HG02938 (cell line): ENCODE measurements at regions not wholly inside any gene's neighbourhood (a gene's known extent, or its start where the extent isn't known, plus 50 kb on each side); places are given as distances from the start of the nearest gene placed in this dataset.

Experiments used
- ATAC-seq: cut with Tn5 transposase; IDR thresholded peaks from one replicate; pipeline ENCODE4 v1.9.1; 2021; ENCODE audit warnings: mild to moderate bottlenecking, moderate library complexity; ENCODE audit not compliant: unreplicated experiment

DNA sequence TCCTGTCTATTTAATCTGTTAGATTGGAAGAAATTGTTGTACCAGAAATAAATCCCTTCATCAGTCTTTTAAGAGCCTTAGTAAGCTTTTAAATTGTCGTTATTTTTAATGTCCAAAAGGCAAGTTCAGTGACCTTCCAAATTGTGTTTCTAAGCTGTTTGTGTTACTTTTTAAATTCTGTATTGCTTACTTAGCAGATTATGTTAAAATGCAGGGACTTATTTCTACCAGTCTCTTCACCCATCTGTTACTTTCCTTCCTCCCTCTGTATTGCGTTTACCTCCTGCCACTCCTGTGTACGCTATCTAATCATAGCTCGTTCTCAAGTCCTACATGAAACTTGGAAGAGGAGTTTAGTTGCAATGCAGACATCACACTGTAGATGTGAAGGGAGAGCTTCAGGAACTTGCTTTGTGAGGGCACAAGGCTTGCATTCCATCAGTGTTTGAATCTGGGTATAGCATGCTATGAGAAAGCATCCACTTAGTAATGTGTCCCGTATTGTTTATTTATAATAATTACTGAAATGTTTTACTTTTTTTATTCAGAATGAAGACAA, 406.5 kb upstream of the RGS6 start:
- ATAC-seq, result no peak

DNA sequence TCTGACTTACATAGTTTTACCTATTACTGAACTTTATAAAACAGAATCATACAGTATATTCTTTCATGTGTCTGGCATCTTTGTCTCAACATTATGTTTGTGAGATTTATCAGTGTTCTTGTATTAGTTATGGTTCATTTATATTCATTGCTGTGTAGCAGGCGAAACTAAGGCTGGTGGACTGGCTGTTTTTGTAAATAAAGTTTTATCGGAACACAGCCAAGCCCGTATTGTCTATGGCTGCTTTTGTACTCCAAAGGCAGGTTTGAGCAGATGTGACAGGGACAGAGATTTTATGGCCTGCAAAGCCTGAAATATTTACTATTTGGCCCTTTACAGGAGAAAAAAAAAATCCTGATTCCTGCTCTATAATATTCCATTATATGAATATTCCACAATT, 405.8 kb upstream of the RGS6 start:
- ATAC-seq, result no peak

DNA sequence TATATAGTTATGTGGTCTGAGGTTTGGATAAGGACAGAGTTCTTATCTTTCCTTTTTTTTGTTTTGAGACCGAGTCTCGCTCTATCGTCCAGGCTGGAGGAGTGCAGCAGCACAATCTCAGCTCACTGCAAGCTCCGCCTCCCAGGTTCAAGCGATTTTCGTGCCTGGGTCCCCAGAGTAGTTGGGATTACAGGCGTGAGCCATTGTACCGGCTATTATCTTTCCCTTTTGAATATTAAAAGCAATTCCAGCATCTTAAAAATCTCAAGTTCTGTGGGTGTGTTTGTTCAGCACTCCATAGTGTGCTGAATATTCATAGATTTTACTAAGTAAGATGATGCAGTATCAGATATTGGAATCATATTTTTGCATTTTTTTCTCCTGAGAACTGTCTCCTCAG, 404.4 kb upstream of the RGS6 start:
- ATAC-seq, result no peak

DNA sequence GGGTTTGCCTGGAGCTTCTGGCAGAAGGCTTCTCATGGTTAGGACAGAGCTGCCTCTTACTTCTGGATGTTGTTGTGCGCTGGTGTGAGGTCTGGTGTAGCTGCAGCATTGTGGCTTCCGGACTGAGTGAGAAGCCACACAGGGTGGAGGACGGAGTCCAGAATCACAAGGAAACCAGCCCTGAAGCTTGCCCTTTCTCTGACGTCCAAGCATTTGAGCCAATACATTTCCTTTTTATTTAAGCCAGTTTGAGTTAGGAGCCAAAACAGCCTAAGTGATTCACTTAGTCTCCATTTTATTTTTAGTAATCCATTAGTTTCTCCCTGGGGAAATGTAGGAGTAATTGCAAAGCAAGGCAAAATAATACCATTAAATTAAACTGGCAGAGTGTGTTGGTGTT, 402.4 kb upstream of the RGS6 start:
- ATAC-seq, result no peak

DNA sequence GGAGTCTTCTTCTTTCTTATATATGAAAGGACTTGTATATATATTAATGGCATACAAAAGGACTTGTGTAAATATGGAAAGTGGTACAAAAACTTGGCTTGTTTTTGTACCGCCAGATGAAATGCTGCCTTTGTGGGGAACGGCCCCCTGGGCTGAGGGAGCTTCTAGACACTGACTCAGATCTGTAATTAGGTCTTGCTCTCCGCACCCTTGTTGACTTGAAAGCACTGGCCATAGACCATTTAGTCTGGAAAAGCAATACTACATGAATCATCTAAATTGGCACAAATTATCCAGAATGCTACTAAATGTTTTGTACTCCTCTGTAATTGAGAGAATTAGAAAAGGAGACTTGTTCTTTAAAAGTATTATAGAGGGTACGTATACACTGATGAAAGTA, 399.9 kb upstream of the RGS6 start:
- no peak for ATAC-seq

DNA sequence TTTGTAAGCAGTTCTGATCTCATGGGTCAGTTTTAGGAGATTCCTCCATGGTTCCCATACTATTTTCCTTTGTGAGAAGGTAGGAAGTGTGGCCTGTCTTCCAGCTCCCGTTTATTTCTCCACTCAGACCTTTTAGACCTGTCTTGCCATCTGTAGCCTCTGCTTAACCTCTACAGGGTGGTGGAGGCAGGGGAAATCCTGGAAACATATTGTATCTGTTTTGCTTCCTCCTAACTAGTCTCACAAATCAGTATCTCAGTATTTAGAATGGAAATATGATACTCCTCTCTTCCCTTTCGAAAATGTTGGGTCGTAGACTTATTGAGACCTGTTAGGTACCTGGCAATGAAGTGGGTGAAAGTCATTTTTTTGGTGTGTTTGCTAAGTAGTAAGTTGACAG, 399.4 kb upstream of the RGS6 start:
- no peak for ATAC-seq

DNA sequence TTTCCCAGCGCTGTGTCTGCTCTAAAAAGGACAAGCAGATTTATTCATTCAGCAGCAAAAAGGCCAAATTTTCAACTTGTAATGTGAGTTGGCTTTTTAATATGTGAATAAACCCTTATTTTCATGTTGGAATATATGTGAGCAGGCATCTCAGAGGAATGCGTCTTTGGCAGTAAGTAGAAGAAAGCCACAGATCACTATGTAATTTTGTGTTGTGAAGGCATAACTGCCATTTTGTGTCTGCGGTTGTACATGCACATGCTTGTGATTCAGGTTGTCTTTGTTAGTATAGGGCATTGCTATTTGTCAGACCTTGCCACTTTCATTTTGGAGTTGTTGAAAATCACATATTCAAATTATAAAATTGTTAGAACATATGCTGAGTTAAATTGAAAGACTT, 398.8 kb upstream of the RGS6 start:
- no peak for ATAC-seq

DNA sequence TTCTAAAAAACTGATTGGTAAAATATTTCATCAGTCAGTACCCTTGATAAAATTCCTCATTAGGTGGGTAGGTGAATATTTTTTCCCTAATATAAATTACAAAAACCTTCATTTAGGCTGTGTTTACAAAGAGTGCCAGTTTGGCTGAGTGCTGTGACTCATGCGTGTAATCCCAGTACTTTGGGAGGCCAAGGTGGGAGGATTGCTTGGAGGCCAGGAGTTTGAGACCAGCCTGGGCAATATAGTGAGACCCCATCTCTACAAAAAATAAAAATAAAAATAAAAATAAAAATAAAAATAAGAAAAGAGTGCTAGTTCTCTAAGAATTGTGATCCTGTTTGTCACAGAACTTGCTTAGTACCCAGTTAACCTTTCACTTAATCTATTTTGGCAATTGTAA, 398.4 kb upstream of the RGS6 start:
- no peak for ATAC-seq

DNA sequence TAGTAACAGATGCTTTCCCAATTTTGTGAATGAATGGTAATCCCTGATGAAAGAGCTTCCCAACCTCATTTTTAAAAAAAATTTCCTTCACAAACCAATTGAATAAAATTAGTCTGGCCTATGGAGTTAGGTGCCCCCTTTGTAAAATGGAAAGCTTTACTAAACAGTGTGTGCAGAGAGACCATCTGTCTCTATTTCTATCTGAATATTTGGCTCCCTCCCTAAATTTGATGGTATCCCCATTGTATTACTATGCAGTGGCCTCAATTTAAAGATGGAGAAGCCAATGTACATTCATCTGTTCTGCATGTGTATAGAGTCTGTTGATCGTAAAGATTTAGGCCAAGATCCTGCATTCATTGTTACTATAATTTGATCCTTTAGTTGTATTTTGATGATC, 397.7 kb upstream of the RGS6 start:
- ATAC-seq, result no peak

DNA sequence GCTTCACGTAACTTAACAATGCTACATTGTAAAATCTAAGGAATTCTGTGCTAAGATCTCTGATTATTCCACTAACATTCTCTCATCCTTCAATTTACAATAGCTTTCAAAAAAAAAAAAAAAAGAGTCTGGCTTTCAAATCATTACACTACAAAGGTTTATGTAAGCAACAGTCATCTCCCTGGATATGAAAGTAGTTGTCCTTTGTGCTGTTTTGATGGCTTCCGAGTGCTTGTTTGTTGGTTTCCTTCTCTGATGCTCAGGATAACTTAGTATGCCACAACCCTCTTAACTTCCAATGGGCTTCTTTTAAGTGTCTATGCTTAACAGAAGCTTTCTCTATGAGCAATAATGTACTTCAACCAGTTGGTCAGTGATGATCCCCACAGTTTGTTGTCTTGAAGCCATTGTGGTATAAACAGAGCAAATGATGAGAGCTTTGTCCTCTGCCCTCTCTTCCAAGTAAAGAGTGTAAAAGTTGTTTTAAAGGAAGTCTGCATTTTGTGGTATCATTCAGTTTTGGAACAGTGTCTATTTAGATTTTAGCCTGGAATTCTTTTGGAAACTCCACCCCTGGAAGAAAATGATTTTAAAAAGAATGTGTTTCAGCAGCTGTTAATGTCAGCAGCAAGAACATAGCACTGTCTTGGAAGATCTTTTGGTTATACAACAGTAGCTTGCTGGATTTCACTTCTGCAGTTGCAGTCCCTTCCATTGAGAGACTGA, 396.1 kb upstream of the RGS6 start:
- ATAC-seq, result no peak

DNA sequence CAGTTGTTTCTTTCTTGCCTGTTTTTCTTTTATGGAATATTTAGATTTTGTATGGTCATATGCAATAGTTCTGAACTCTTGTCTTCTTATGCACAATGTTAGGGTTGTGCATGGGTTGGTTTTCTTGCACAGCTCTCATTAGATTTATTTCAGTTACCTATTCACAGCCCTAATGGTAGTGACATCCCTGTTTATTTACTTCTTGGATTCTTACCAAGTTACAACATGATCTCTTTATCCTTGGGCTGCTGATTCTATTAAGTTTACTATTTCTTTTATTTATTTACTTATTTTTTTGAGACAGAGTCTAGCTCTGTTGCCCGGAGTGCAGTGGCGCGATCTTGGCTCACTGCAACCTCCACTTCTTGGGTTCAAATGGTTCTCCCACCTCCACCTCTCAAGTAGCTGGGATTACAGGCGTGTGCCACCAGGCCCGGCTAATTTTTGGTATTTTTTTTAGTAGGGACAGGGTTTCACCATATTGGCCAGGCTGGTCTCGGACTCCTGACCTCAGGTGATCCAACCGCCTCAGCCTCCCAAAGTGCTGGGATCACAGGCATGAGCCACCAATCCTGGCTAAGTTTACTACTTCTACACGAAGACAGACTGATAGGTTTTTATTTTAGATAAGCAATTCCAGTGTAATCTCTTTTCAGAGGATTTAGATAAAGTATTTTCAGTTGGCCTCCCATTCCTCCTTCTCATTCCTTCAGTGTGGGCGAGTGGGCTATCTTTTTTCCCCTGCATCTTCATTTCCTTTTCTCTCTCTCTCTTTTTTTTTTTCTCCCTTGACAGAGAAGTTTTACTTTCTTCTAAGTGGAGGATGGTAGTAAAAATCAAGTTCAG, 395.1 kb upstream of the RGS6 start:
- no peak for ATAC-seq

DNA sequence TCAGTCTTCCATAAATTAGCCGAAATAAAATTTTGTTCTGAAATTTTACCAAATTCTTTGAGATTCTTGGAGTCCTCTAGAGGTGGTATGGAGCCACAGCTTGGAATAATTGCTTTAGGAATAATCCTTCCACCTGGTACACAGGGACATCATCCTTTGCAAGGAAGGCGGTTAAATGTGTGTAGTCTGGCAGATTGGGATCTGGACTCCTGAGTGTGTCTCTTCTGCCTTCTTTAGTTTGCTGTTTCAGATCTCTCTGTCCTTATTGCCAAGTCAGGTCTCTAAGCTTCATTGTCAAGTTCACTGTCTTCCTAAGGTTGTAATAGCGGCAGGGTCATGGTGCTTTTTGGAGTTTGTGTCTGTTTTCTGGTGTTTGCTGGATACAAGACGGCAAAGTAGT, 393.9 kb upstream of the RGS6 start:
- no peak for ATAC-seq

DNA sequence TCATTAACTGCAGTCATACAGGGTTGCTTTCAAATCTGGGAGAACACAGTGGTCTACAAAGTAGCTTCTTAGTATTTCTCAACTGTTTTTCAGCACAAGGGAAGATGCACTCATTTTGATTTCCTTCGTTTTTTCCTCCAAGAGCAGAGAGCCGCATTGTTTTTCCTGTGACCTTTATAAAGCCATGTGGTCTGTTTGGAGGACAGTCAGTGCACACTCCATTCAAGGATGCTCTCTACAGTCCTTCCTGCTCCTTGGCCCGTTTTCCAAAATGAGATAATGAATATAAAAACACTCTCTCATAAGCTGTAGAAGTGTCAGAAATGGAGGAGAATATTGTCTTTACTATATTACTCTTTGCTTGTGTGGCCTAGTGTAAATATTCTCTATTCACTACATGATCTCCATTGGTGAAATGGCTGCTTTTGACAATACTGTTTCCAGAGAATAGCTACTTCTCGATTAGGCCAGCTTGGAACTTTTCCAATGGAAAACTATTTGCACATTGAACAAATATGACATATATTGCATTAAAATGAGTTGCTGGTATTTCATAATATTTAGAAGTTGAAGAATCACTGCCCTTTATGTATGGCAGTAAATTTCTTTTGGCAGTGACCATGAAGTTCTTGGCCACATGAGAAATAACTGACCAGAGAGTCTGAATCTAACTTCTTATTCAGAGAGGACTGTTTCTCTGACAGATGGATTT, 393.1 kb upstream of the RGS6 start:
- no peak for ATAC-seq

DNA sequence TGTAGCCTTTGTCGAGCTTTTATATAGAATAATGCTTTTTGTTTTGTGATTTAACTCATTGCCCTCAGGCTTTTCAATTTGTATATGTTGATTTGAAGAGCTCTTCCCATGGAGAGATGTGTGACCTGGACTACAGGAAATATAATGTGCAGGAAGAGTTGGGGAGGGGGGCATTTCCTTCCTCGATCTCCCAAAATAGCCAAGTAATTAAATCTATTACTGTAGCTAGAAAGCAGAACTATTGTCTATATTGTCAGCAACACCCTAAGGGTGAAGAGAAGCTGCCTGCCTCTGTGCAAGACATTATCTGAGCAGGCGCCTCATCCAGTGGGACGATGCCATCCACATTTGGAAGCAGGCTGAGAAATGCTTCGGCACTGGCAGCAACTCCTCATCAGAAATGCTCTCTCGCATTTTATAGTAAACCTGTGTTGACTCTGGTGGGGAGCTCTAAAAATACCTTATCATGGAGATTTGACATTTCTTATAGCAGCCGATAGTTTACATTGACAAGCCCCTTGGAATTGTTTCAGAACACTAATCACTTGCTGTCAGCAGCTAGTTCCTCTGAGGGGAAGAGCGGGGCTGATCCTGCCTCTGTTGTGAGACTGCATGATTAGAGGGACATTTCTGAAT, 392.5 kb upstream of the RGS6 start:
- ATAC-seq, result no peak

DNA sequence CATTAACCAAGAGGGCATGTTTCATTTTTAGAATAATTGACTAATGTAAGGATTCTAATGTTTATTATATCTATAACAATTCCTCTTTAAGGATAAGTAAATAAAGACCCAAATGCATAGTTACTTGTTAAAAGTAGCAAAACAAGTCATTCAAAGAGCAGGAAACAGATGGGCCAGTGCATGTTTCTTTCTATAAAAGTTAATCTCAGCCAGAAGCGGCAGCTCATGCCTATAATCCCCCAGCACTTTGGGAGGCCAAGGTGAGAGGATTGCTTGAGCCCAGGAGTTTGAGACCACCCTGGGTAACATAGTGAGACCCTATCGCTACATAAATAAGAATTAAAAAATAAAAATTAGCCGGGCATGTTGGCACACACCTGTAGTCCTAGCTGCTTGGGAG, 391.0 kb upstream of the RGS6 start:
- ATAC-seq, result no peak

DNA sequence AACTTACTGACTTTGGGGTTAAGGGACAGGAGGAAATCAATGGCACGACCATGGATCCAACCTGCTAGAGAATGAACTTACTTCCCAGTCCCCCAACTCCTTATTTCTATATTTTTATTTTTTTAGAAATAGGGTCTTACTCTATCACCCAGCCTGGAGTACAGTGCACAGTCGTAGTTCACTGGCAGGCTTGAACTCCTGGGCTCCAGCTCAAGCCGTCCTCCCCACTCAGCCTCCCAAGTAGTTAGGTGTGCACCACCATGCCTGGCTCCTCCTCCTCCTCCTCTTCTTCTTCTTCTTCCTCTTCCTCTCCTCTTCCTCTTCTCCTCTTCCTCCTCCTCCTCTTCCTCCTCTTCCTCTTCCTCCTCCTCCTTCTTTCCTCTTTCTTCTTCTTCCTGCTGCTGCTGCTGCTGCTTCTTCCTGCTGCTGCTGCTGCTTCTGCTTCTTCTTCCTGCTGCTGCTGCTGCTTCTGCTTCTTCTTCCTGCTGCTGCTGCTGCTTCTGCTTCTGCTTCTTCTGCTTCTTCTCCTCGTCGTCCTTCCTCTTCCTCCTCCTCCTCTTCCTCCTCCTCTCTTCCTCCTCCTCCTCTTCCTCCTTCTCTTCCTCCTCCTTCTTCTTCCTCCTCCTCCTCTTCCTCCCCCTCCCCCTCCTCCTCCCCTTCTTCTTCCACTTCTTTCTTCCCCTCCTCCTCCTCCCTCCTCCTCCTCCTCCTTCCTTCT, 390.1 kb upstream of the RGS6 start:
- ATAC-seq, result no peak

DNA sequence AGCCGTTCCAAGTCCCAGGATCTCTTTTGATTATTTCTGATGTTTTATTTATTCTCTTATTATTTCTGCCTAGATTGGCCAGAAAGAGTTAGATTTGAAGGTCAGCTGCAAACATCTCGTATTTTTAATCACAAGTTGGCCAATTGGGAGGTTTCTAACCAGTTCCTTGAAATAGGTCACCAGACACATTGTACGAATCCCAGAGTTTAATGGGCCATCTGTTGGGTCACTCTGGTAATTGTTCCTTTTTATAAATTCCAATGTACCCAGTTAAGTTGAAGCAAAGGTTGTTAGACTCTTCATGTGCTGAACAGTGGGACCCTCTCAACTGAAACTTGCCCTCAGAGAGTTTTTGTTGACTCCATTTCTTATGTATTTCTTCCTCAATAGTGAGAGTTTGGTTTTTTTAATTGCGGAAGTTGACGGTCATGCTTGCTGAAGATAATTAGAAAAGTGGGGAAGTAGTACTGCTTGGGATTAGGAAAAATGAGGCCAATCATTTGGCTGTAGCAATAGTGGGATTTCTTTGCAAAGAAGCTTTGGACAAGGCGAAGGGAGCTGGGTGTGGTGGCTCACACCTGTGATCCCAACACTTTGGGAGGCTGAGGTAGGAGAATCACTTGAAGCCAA, 382.7 kb upstream of the RGS6 start:
- ATAC-seq, result no peak

DNA sequence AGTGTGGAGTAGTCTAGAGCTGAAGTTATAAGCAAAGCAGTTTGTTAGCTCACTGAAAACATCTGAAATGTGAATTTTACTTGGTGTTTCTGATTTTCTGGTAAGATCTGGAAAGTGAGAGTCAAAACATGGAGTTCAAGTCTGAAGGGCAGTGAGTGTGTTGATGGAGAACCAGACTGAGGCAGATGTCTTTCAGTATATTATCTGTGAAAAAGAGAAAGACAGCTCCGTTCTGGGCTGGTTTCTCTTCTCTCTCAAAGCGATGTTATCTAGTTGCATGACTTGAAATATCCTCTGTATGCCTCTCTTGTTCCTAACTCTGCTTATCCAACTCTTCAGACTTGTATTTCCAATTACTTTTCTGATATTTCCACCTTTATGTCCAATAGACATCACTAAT, 381.9 kb upstream of the RGS6 start:
- no peak for ATAC-seq

DNA sequence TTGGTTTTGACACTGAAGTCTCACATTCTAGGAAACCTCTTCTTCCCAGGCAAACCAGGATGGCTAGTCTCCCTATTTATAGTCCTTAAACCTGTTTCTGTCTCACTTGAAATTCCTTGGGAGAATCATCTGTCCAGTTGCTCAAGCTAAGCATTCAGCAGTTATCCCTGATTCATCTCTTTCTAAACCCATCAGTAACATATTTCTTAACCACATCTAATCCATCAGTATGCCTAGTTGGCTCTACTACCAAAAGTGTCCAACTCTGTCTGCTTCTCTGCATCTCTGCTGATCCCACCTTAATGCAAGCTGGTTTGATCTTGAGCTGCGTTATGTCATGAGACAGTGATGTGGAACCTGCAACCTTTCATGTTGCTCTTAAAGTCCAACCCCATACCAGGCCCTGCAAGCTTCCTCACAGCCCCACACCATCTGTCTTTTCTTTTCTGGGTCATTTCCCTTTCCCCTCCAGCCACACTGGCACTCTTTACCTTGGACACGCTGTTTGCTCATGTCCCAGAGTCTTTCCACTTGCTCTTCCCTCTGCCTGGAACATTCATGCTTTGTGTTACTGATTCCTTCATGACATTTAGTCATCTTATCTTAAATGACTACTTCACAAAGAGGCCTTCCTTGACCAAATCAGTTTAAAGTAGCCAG, 380.8 kb upstream of the RGS6 start:
- no peak for ATAC-seq

DNA sequence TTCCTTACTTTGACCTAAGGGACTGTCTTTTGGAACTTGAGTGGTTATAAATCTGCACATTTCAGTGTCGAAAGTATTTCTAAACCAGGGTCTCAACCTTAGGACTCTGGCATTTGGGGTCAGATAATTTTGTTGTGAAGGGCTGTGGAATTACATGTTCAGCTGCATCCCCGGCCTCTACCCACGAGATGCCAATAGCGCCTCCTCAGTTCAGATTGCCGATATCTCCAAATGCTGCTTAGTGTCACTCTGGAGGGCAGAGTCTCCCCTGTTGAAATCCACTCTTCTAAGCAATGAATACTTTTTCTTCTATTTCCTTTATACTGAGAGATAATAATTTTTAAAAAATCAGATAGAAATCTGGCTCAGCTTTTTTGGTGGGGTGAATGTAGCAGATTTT, 379.4 kb upstream of the RGS6 start:
- no peak for ATAC-seq
